Activated T-cell treated with anti-CD3 and anti-CD28 coated beads, Interleukin-2, amount 50 U/mL, for 24 hours (primary cell): ENCODE measurements at regions not wholly inside any gene's neighbourhood (a gene's known extent, or its start where the extent isn't known, plus 50 kb on each side); places are given as distances from the start of the nearest gene placed in this dataset.

Experiments used
- DNase-seq: peaks from one replicate; pipeline ENCODE4 v3.0.0-alpha.2; 2020
- H3K27ac Mint-ChIP-seq: 2 replicates; pipeline ENCODE4 v1.8.0; 2020; ENCODE audit warnings: mild to moderate bottlenecking, mixed read lengths
- H3K27me3 Mint-ChIP-seq: 2 replicates; pipeline ENCODE4 v1.8.0; 2020; ENCODE audit warnings: mixed read lengths
- H3K36me3 Mint-ChIP-seq: 2 replicates; pipeline ENCODE4 v1.8.0; 2020; ENCODE audit warnings: low read depth, mixed read lengths
- H3K4me1 Mint-ChIP-seq: 2 replicates; pipeline ENCODE4 v1.8.0; 2020; ENCODE audit warnings: low read depth, mixed read lengths
- H3K4me3 Mint-ChIP-seq: 2 replicates; pipeline ENCODE4 v1.8.0; 2020; ENCODE audit warnings: mild to moderate bottlenecking, moderate library complexity, mixed read lengths
- H3K9me3 Mint-ChIP-seq: 2 replicates; pipeline ENCODE4 v1.8.0; 2020; ENCODE audit warnings: mixed read lengths

DNA sequence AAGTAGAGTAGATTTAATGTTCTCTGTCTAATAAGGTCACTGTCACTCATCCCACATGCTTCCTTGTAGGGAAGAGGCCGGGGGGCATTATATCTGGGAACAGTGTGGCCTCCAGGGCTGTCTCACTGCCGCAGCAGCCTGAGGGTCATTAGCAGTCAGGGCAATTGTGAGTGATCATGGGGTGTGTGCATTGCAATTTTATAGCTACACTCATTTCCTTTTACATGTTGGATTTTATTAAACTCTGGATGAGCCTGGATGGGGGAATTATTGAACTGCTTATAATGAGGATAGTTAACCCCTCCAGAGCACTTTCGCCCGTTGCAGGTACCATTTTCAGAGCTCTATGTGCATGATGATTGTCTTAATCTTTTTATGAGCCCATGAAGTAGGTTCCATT lies 60.9 kb upstream of the DISP3 start:
- Mint-ChIP-seq H3K4me3 (no peak overlapping the region), H3K27me3 (peaks cover 8% of the 10 kb centered on the region), H3K36me3 (no peaks in the 10 kb centered on the region), H3K9me3 (no peaks in the 10 kb centered on the region), H3K4me1 (no peaks in the 10 kb centered on the region), H3K27ac (no peak overlapping the region)
- DNase-seq = no peak

GRCh38 chr1:11421443-11421842 lies 57.5 kb upstream of the DISP3 start:
- peaks cover 4% of the 10 kb centered on the region for H3K27me3 Mint-ChIP-seq
- DNase-seq = no peak
- no peaks in the 10 kb centered on the region for H3K4me1 Mint-ChIP-seq
- no peaks in the 10 kb centered on the region for H3K9me3 Mint-ChIP-seq
- no peaks in the 10 kb centered on the region for H3K36me3 Mint-ChIP-seq
- H3K27ac Mint-ChIP-seq = no peak overlapping the region
- H3K4me3 Mint-ChIP-seq = no peak overlapping the region

- Mint-ChIP-seq H3K27ac (no peak overlapping the region), H3K9me3 (no peaks in the 10 kb centered on the region), H3K4me3 (no peak overlapping the region), H3K36me3 (no peaks in the 10 kb centered on the region), H3K4me1 (no peaks in the 10 kb centered on the region), H3K27me3 (peaks cover 4% of the 10 kb centered on the region)
- DNase-seq = no peak
Measured at GRCh38 chr1:11422686-11423085, 56.3 kb upstream of the DISP3 start.

DNA sequence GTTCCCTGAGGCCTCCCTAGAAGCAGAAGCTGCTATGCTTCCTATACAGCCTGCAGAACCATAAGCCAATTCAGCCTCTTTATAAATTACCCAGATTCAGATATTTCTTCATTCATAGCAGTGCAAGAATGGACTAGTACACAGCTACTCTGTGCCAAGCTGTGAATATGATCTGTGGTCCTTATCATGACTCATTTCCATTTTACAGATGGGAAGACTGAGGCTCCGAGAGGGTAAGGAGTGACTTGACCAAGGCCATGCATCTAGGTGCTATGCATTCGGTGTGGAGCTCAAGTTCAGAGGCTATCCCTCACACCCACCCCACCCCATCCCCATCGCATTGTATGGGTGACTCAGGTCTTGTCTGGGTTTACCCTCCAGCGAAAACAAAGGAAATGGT lies 52.3 kb upstream of the DISP3 start:
- H3K4me3 Mint-ChIP-seq = no peak overlapping the region
- no peaks in the 10 kb centered on the region for H3K36me3 Mint-ChIP-seq
- H3K27ac Mint-ChIP-seq = no peak overlapping the region
- no peak for DNase-seq
- H3K27me3 Mint-ChIP-seq = no peaks in the 10 kb centered on the region
- no peaks in the 10 kb centered on the region for H3K9me3 Mint-ChIP-seq
- no peaks in the 10 kb centered on the region for H3K4me1 Mint-ChIP-seq

DNA sequence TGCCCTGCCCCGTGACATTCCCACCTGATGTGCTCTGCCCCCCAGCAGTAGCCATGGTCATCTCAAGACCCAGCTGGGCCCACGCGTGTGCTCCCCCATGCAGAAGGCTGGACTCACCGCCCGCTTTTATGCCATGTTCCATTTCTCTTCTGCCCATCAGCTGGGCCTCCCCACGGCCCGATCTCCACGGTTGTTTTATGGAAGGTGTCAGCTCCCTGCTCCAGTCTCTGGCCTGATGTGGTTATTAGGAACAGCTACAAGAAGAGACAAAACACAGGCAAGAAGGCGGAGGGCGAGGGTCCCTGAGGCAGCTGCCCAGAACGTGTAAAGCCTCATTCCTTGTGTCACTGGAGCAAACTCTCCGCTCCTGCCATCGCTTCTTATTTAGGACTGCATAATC lies 50.2 kb upstream of the DISP3 start:
- no peak overlapping the region for H3K4me3 Mint-ChIP-seq
- no peaks in the 10 kb centered on the region for H3K9me3 Mint-ChIP-seq
- H3K4me1 Mint-ChIP-seq = no peaks in the 10 kb centered on the region
- H3K27me3 Mint-ChIP-seq = no peaks in the 10 kb centered on the region
- no peak for DNase-seq
- no peak overlapping the region for H3K27ac Mint-ChIP-seq
- H3K36me3 Mint-ChIP-seq = no peaks in the 10 kb centered on the region
